ENCODE measurements at regions not wholly inside any gene's neighbourhood (a gene's known extent, or its start where the extent isn't known, plus 50 kb on each side); places are given as distances from the start of the nearest gene placed in this dataset.
"Not testable (repeated sequence)": the region's sequence is repeated elsewhere in the genome, so short reads cannot be mapped to it uniquely, and the experiment has no call there.

DNA sequence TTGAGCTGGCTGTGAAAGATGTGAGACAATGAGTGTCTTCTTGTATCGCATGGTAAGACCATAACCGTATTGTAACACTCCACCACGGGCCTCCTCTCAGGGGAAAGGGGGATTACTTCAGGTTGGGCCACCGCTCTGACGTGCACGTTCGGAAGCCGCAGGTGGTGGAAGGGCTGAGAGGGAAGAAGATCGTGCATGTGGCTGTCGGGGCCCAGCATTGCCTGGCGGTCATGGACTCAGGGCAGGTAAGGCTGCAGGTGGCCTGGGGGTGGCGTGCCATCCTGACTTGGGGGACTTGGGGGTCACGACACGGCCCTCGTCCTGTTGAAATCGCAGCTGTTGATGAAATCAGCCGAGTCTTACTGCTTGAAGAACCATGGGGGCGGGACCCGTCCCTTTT lies 87.3 kb upstream of the FAN1 start:
- Histone ChIP-seq H3K27ac (ENCODE audit: low read depth, low read length) (no peak overlapping the region), H3K36me3 (ENCODE audit: insufficient read depth, low read length) (no peaks in the 10 kb centered on the region), H3K9me3 (ENCODE audit: insufficient read depth, low read depth, low read length) (no peaks in the 10 kb centered on the region), H3K4me1 (ENCODE audit: insufficient read depth, low read length) (no peaks in the 10 kb centered on the region), H3K9ac (ENCODE audit: low read depth, low read length) (no peak overlapping the region), H3K4me3 (ENCODE audit: low read length) (no peak overlapping the region), H3K27me3 (ENCODE audit: insufficient read depth, low read length) (no peaks in the 10 kb centered on the region)
- 95% methylated on average over 19 of the region's 19 CpGs for WGBS

DNA sequence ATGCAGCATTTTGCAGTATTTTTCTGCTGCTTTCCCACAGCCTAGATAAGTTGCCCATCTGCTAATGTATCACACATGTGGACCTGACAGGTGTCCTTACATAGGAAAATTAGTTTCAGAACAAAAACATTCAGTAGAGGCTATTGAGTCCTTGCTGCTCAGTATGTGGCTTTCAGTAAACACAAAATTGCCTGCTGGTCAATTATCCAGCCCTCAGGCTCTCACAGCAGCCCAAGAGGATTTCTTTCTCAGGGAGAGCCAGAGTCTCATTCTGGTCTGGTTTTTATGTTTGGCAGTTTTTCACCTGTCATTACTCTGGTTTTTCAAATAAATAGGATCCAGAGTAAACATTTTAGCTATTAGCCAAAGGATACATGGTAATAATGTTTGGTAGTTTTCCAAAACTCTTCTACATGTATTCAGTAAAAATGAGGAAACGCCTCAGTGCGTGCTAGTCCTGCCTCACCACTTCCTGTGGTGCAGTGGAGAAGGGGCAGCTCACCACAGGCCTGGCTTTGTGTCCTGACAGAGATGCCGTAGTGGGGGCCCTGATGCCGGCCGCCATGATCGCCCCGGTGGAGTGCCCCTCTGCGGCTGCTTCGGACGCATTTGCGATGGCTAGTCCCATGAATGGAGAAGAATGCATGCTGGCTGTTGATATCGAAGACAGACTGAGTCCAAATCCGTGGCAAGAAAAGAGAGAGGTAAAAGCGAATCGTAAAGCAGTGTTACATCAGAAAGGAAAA lies 80.5 kb upstream of the FAN1 start:
- H3K27me3 ChIP-seq (ENCODE audit: insufficient read depth, low read length); H3K36me3 ChIP-seq (ENCODE audit: insufficient read depth, low read length); H3K9ac ChIP-seq (ENCODE audit: low read depth, low read length); H3K9me3 ChIP-seq (ENCODE audit: insufficient read depth, low read depth, low read length); H3K4me1 ChIP-seq (ENCODE audit: insufficient read depth, low read length): not testable (repeated sequence)
- WGBS: 88% methylated on average over 15 of the region's 15 CpGs
- H3K27ac ChIP-seq (ENCODE audit: low read depth, low read length): peak overlapping the region; percentile 30; the same call in 1 of the 2 replicates
- peak overlapping the region; percentile 25; the same call in 1 of the 2 replicates for H3K4me3 ChIP-seq (ENCODE audit: low read length)

DNA sequence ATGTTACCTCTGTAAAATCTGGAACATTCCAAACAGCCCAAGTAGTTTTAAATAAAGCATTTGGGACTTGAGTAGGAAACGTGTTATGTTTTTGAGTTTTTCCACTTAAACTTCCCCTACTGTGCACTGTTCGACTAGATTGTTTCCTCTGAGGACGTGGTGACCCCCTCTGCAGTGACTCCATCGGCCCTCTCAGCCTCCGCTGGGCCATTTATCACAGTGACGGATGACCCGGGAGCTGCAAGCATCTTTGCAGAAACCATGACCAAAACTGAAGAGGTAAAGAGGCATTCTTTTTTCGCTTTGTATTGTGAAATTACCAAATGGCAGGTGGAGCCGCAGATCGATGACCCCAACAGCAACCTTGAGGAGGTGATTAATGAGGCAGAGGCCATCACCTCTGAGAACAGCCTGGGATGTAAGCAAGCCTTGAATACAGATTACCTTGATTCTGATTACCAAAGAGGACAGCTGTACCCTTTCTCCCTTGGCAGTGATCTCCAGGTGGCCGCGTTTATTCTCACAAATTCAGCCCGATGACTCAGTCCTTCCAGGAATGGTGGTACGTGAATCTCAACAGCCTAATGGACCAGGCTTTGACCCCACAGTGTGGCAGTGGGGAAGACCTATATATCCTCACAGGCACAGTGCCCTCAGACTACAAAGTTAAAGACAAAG lies 79.1 kb upstream of the FAN1 start:
- Histone ChIP-seq H3K27me3 (ENCODE audit: insufficient read depth, low read length) (no peaks in the 10 kb centered on the region), H3K4me3 (ENCODE audit: low read length) (no peak overlapping the region), H3K4me1 (ENCODE audit: insufficient read depth, low read length) (peaks cover 8% of the 10 kb centered on the region; the same call in 1 of the 2 replicates), H3K9me3 (ENCODE audit: insufficient read depth, low read depth, low read length) (no peaks in the 10 kb centered on the region), H3K36me3 (ENCODE audit: insufficient read depth, low read length) (no peaks in the 10 kb centered on the region), H3K27ac (ENCODE audit: low read depth, low read length) (no peak overlapping the region), H3K9ac (ENCODE audit: low read depth, low read length) (no peak overlapping the region)
- 95% methylated on average over 14 of the region's 14 CpGs for WGBS

DNA sequence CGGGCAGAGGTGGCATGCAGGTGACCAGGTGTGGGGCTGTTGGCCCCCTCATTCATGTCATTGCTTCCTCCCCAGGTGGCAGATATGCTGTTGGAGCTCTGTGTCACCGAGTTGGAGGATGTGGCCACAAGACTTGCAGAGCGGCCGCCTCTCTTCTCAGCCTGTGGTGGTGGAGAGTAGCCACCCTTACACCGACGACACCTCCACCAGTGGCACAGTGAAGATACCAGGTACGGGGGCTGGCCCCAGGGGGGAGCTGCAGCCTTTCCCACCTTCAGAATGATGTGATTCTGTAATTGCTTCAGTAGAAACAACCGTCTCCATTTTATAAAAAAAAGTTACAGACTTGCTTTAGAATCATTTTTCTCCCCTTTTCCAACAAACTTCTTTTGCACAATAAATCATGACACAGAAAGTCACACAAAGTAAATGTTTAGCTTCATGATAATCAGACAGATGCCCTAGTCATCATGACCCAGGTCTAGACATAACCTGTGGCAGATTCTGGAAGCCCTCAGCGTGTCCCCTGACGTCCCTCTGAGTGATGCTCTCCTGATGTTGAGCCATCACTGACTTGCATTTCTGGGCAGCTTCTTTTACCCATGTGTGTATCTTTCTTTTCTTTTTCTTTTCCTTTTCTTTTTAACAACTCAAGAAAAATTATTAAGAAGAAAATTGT lies 76.0 kb upstream of the FAN1 start:
- 90% methylated on average over 10 of the region's 10 CpGs for WGBS

DNA sequence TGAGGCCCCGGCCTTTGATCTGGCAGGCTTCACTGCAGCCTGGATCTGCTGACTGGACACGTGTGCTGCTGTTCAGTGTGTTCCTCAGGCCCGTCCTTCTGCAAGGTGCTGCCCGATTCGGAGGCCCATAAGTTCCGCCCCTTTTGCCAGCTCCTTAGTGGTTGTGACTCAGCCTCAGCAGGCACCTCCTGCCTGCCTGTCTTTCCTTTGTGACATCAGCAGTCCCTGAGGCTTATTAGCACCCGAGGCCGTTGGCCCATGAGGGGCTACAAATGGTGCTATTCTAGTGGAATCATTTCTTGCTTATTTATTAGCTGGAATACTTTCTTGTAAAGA lies 75.4 kb upstream of the FAN1 start:
- H3K27me3 ChIP-seq (ENCODE audit: insufficient read depth, low read length); H3K4me3 ChIP-seq (ENCODE audit: low read length); H3K27ac ChIP-seq (ENCODE audit: low read depth, low read length); H3K9me3 ChIP-seq (ENCODE audit: insufficient read depth, low read depth, low read length); H3K36me3 ChIP-seq (ENCODE audit: insufficient read depth, low read length); H3K4me1 ChIP-seq (ENCODE audit: insufficient read depth, low read length): not testable (repeated sequence)
- WGBS: 38% methylated on average over 3 of the region's 8 CpGs
- peak overlapping the region; percentile 30; the same call in 1 of the 2 replicates for H3K9ac ChIP-seq (ENCODE audit: low read depth, low read length)

More for the DNA sequence above, 76.0 kb upstream of the FAN1 start:
- Histone ChIP-seq H3K27me3 (ENCODE audit: insufficient read depth, low read length) (no peaks in the 10 kb centered on the region), H3K4me1 (ENCODE audit: insufficient read depth, low read length) (peaks cover 8% of the 10 kb centered on the region; the same call in 1 of the 2 replicates), H3K4me3 (ENCODE audit: low read length) (no peak overlapping the region), H3K9ac (ENCODE audit: low read depth, low read length) (no peak overlapping the region), H3K9me3 (ENCODE audit: insufficient read depth, low read depth, low read length) (no peaks in the 10 kb centered on the region), H3K36me3 (ENCODE audit: insufficient read depth, low read length) (no peaks in the 10 kb centered on the region), H3K27ac (ENCODE audit: low read depth, low read length) (no peak overlapping the region)

DNA sequence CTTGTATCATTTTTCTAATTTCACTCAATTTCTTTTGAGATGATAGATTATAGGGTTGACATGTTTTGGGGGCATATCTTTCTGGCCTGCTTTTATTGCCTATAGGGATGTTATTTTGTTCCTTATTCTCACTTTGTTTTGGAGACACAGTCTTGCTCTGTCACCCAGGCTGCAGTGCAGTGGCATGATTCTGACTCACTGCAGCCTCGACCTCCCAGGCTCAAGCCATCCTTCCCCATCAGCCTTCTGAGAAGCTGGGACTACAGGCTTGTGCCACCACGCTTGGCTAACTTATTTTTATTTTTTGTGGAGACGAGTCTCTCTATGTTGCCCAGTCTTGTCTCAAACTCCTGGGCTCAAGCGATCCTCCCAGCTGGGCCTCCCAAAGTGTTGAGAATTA lies 72.8 kb upstream of the FAN1 start:
- H3K4me3 ChIP-seq (ENCODE audit: low read length): no peak overlapping the region
- 93% methylated on average over 4 of the region's 4 CpGs for WGBS
- no peak overlapping the region for H3K9ac ChIP-seq (ENCODE audit: low read depth, low read length)
- H3K36me3 ChIP-seq (ENCODE audit: insufficient read depth, low read length): no peaks in the 10 kb centered on the region
- H3K9me3 ChIP-seq (ENCODE audit: insufficient read depth, low read depth, low read length): no peaks in the 10 kb centered on the region
- no peak overlapping the region for H3K27ac ChIP-seq (ENCODE audit: low read depth, low read length)
- peaks cover 8% of the 10 kb centered on the region; the same call in 1 of the 2 replicates for H3K4me1 ChIP-seq (ENCODE audit: insufficient read depth, low read length)
- no peaks in the 10 kb centered on the region for H3K27me3 ChIP-seq (ENCODE audit: insufficient read depth, low read length)

DNA sequence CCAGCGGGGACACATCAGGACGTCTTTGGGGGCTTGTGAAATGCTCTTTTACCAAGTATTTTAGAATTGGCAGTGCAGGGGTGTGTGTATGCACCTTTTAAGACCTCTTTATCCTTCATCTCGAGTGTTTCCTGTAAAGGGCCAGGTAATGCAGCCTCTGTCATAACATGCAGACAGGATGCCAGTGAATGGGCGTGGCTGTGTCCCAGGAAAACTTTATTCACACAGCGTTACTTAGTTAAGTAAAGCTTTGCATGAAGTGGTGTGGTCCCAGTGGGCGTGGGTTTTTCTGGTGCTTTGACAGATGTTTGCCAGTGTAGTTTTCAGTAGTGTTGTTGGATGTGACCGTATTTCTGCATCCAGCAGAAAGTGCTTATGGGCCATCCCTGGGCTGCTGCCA lies 70.3 kb upstream of the FAN1 start:
- not testable (repeated sequence) for H3K27ac ChIP-seq (ENCODE audit: low read depth, low read length); H3K4me3 ChIP-seq (ENCODE audit: low read length); H3K27me3 ChIP-seq (ENCODE audit: insufficient read depth, low read length); H3K9ac ChIP-seq (ENCODE audit: low read depth, low read length); H3K4me1 ChIP-seq (ENCODE audit: insufficient read depth, low read length); H3K36me3 ChIP-seq (ENCODE audit: insufficient read depth, low read length); H3K9me3 ChIP-seq (ENCODE audit: insufficient read depth, low read depth, low read length)
- WGBS: 94% methylated on average over 7 of the region's 7 CpGs

DNA sequence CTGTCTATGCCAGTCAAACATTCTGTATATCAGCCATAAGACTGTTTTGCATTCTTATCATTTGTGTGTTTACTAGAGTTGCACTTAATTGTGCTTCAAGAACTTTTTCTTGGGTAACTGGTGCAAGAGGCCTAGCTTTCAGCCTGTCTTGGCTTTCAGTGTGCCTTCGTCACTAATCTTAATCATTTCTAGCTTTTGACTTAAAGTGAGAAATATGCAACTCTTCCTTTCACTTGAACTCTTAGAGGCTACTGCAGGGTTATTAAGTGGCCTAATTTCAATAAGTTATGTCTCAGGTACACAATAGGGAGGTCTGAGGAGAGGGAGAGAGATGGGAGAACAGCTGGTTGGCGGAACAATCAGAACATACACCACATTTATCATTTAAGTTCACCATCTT lies 62.1 kb upstream of the FAN1 start:
- H3K36me3 ChIP-seq (ENCODE audit: insufficient read depth, low read length); H3K27me3 ChIP-seq (ENCODE audit: insufficient read depth, low read length); H3K9me3 ChIP-seq (ENCODE audit: insufficient read depth, low read depth, low read length); H3K4me1 ChIP-seq (ENCODE audit: insufficient read depth, low read length); H3K9ac ChIP-seq (ENCODE audit: low read depth, low read length); H3K4me3 ChIP-seq (ENCODE audit: low read length); H3K27ac ChIP-seq (ENCODE audit: low read depth, low read length): not testable (repeated sequence)
- 100% methylated on average over 1 of the region's 2 CpGs for WGBS

DNA sequence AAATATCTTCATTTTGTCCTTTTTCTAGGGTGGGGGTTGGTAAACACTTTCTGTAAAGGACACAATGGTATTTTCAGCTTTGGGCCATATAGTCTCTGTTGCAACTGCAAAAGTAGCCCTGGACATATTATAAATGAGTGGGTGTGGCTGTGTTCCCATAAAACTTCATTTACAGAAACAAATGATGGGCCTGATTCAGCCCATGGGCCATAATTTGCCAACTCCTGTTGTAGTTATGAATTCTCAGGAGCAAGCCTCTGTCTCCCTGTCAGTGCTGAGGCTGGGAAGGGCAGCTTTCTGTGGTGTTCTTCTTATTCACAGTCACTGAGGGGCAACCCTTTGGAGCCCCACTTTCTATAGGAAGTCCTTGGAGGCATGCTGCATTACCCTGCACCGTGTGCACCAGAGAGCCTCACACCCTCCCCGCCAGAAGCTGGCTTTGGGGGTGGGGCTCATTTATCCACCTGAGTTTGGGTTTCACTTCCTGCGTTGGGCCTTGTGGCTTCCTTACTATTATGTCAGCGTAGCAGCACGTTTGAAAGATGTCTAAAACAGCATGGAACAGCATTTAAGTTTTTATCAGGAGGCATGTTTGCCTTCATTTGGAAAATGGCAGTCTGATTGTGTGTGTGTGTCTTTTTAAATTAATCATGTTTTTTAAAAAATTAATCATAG lies 60.8 kb upstream of the FAN1 start:
- not testable (repeated sequence) for H3K27me3 ChIP-seq (ENCODE audit: insufficient read depth, low read length); H3K4me3 ChIP-seq (ENCODE audit: low read length); H3K4me1 ChIP-seq (ENCODE audit: insufficient read depth, low read length); H3K36me3 ChIP-seq (ENCODE audit: insufficient read depth, low read length); H3K9me3 ChIP-seq (ENCODE audit: insufficient read depth, low read depth, low read length); H3K27ac ChIP-seq (ENCODE audit: low read depth, low read length); H3K9ac ChIP-seq (ENCODE audit: low read depth, low read length)
- 51% methylated on average over 5 of the region's 5 CpGs for WGBS

DNA sequence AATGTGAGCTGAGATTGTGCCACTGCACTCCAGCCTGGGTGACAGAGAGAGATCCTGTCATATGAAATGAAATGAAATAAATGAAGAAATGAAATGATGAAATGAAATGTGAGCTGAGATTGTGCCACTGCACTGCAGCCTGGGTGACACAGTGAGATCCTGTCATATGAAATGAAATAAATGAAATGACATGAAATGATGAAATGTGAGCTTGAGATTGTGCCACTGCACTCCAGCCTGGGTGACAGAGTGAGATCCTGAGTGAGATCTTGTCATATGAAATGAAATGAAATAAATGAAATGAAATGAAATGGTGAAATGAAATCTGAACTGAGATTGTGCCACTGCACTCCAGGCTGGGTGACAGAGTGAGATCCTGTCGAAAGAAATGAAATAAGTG lies 58.2 kb upstream of the FAN1 start:
- H3K27me3 ChIP-seq (ENCODE audit: insufficient read depth, low read length); H3K9ac ChIP-seq (ENCODE audit: low read depth, low read length); H3K9me3 ChIP-seq (ENCODE audit: insufficient read depth, low read depth, low read length); H3K36me3 ChIP-seq (ENCODE audit: insufficient read depth, low read length); H3K27ac ChIP-seq (ENCODE audit: low read depth, low read length); H3K4me3 ChIP-seq (ENCODE audit: low read length); H3K4me1 ChIP-seq (ENCODE audit: insufficient read depth, low read length): not testable (repeated sequence)
- 86% methylated on average over 1 of the region's 1 CpG for WGBS

All from HUES64 (cell line).